ENCODE measurements at regions not wholly inside any gene's neighbourhood (a gene's known extent, or its start where the extent isn't known, plus 50 kb on each side); places are given as distances from the start of the nearest gene placed in this dataset.
A peak's percentile ranks its signal among the peaks of the same experiment; 100 is the strongest.

DNA sequence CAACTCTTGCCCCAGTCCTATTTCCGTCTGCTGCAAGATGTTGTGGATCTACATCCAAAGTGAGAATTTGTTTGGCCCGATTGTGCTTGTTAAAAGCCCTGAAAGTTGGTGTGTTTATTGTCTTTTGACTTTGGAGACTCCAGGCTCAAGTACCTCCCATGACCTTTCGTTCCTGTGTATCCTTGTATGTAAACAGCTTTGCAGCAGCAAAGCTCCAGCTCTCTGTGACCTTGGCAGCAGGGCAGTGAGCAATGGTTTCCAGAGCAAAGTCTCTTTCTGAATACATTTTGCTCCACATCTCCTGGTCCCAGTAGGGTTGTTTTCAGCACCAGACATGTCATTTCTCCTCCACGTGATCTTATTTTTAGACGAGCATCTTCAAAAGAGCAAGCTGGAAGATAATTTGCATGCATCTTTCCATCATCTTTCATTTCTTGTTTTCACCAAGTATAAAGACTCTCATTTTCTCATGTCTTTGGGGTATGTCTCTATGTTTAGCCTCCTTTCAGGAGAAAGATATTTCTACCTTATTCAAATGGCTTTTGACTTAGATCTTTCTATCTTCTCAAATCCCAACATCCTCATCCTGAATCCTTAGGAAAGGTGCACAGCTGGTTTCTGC is 68.1 kb upstream of the ERCC6L2 start:
- no peak for DNase-seq (ENCODE audit: low read depth)
- no peak overlapping the region for H3K4me3 ChIP-seq (ENCODE audit: low read depth, low read length)
- in situ Hi-C loops (cut with HindIII; ENCODE audit: low sequenced_read_pairs) = no loop called here
- TF ChIP-seq, protein P1, sequence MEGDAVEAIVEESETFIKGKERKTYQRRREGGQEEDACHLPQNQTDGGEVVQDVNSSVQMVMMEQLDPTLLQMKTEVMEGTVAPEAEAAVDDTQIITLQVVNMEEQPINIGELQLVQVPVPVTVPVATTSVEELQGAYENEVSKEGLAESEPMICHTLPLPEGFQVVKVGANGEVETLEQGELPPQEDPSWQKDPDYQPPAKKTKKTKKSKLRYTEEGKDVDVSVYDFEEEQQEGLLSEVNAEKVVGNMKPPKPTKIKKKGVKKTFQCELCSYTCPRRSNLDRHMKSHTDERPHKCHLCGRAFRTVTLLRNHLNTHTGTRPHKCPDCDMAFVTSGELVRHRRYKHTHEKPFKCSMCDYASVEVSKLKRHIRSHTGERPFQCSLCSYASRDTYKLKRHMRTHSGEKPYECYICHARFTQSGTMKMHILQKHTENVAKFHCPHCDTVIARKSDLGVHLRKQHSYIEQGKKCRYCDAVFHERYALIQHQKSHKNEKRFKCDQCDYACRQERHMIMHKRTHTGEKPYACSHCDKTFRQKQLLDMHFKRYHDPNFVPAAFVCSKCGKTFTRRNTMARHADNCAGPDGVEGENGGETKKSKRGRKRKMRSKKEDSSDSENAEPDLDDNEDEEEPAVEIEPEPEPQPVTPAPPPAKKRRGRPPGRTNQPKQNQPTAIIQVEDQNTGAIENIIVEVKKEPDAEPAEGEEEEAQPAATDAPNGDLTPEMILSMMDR (IDR thresholded peaks at IDR 0.05; ENCODE audit: low read depth, low read length, missing control alignments) = no peak

DNA sequence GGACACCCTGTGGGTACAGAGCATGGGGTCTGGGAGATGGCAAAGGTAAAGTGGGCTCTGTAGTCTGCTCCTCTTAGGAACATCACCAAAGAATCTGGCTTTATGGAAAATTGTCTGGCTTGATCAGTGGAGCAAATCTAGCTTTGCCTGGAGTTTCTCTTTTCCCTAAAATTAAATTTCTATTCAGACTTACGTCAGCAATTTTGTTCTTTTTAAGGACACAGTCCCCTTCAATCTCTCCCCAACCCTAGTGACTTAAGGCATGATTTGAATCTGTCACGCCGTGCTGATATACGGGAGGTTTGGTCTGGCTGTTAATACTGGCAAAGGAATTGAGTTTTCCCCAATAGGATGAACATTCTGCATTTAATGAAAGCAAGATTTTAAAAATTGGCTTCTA is 72.3 kb upstream of the ERCC6L2 start:
- in situ Hi-C loops (cut with HindIII; ENCODE audit: low sequenced_read_pairs) = no loop called here
- TF ChIP-seq, protein P1 (IDR thresholded peaks at IDR 0.05; ENCODE audit: low read depth, low read length, missing control alignments) = no peak
- H3K4me3 ChIP-seq (ENCODE audit: low read depth, low read length) = no peak overlapping the region
- DNase-seq (ENCODE audit: low read depth) = no peak

DNA sequence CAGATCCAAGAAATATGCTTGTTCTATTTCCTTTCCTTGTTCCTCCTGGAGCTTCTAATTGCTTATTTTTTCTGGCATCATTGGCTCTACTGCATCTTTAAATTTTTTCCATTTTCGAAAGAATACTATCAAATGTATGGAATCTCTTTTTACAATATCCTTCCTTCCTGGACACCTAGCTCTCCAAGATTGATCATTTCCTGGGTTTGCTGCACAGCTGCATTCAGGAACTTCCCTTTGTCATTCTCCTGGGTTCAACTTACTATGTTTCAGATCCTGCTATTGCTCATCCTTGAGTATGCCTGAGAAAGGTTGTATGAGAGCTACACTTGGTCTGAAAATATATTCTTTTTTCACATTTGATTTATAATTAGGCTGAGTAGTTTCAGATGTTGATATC is 73.7 kb upstream of the ERCC6L2 start:
- no peak for DNase-seq (ENCODE audit: low read depth)

DNA sequence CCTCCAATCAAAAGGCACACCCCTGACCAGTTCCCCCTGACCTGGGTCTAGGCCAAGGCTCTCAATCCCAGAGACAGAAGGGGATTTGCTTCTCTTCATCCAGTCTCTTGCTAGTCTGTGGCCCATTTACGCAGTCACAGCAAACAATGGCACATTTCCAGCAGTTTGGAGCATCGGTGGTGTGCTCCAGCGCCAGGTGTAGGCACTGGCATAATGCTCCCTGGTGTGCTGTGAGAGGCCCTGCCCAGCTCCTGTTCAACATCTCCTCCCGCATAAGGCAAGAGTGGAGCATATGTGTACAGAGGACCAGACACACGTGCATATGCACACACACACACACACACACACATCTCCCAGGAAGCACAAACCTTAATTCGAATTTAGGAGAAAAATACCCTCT is 79.5 kb upstream of the ERCC6L2 start:
- in situ Hi-C loops (cut with HindIII; ENCODE audit: low sequenced_read_pairs) = no loop called here
- no peak for DNase-seq (ENCODE audit: low read depth)
- TF ChIP-seq, protein P1 (IDR thresholded peaks at IDR 0.05; ENCODE audit: low read depth, low read length, missing control alignments) = no peak
- H3K4me3 ChIP-seq (ENCODE audit: low read depth, low read length) = no peak overlapping the region

More for the DNA sequence above, 73.7 kb upstream of the ERCC6L2 start:
- H3K4me3 ChIP-seq (ENCODE audit: low read depth, low read length) = no peak overlapping the region
- in situ Hi-C loops (cut with HindIII; ENCODE audit: low sequenced_read_pairs) = no loop called here
- TF ChIP-seq, protein P1 (IDR thresholded peaks at IDR 0.05; ENCODE audit: low read depth, low read length, missing control alignments) = no peak

DNA sequence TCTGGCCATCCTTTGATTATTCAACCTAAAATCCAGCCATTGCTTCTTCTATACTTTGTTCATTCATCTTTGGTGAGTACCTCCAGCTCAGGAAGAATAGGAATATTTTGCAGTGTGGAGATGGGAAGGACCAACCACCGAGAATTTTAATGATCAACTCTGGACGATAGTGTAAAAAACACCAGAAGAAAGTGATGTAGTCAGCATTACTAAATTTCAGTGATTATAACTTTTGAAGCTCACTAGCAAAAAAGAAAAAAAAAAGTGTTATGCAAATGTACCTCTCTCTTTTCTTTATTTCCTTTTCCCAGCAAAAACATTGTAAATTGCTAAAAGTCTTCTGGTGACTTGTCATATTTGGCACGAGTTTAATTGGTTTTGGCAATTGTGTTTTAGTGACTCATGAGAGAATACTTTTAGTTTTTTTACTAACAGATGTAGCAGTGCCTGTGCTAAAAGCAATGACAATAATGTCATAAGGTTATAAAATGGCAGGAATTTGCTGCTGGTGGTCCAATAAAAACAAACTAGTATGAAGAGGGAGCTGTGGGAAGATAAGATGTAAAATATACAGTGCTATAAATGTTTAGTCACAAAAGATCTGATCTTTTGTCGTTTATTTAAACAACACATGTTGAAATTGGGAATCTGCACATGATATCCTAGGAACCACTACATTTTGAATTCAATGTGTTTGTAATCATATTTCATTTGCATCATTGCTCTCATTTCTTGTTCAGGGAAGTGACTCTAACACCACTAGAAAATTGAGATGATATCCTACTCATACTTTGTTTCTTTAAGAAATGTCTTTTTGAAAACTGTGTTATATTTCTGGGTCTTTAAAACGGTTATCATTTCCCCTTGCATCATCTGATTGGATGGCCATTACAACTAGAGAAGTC is 81.3 kb upstream of the ERCC6L2 start:
- TF ChIP-seq, protein P1 (IDR thresholded peaks at IDR 0.05; ENCODE audit: low read depth, low read length, missing control alignments) = no peak
- DNase-seq (ENCODE audit: low read depth) = peak; percentile 96
- in situ Hi-C loops (cut with HindIII; ENCODE audit: low sequenced_read_pairs) = no loop called here
- no peak overlapping the region for H3K4me3 ChIP-seq (ENCODE audit: low read depth, low read length)

DNA sequence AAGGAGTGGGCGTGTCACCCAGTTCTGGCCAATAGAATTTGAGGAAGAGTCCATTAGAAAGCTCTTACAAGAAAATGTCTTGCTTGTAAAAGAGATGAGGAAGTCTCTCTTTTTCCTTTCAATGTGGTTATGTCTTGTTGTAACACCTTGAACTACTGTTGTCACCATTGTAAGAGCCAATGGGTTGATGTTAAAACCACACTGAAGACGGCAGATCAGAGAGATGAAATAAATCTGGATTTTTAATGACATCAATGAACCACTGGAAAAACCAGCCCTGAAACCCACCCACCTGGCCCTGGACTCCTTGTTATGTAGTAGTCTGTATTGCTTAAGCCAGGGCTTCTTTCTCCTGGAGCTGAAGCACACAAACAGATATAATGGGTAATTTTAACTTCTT is 83.8 kb upstream of the ERCC6L2 start:
- TF ChIP-seq, protein P1 (IDR thresholded peaks at IDR 0.05; ENCODE audit: low read depth, low read length, missing control alignments) = no peak
- in situ Hi-C loops (cut with HindIII; ENCODE audit: low sequenced_read_pairs) = no loop called here
- no peak overlapping the region for H3K4me3 ChIP-seq (ENCODE audit: low read depth, low read length)
- DNase-seq (ENCODE audit: low read depth) = no peak

All from astrocyte of the cerebellum (primary cell).